ENCODE measurements at regions not wholly inside any gene's neighbourhood (a gene's known extent, or its start where the extent isn't known, plus 50 kb on each side); places are given as distances from the start of the nearest gene placed in this dataset.

DNA sequence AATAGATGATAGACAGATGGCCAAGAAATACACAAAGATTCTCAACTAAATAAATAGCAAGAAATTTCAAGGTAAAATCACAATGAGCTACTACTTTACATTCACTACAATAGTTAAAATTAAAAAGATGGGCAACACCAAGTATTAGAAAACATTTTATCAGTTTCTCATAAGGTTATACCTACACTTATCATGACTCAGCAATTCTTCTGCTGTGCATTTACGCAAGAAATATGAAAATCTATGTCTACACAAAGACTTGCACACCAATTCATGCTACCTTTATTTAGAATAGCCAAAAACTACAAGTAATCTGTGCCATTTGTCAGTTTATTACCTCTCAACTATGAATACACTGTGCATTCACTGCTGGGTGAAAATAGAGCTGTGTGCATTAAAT, 937.4 kb upstream of the NRXN1 start:
- Histone ChIP-seq H3K4me1 (ENCODE audit: control insufficient read depth, low read length) (no peaks in the 10 kb centered on the region), H3K27ac (ENCODE audit: low read depth, low read length) (no peak overlapping the region), H3K27me3 (ENCODE audit: control insufficient read depth, low read length) (no peaks in the 10 kb centered on the region), H3K36me3 (ENCODE audit: control insufficient read depth, low read length) (no peaks in the 10 kb centered on the region), H3K4me2 (ENCODE audit: low read length) (no peak overlapping the region), H3K79me2 (ENCODE audit: control insufficient read depth, low read length) (no peaks in the 10 kb centered on the region), H4K20me1 (ENCODE audit: control insufficient read depth, insufficient read depth, low read depth, low read length) (no peaks in the 10 kb centered on the region), H3F3A (ENCODE audit: control insufficient read depth, insufficient read depth) (no peaks in the 10 kb centered on the region), H3K4me3 (ENCODE audit: low read length) (no peak overlapping the region), H3K9me3 (ENCODE audit: control insufficient read depth, insufficient read depth, low read length) (no peaks in the 10 kb centered on the region), H3K9me2 (replicated peaks; ENCODE audit: control insufficient read depth, low read length) (no peaks in the 10 kb centered on the region)
- TF ChIP-seq EZH2phosphoT487 (IDR thresholded peaks at IDR 0.05; ENCODE audit: borderline replicate concordance, low read length): no peak
- TF ChIP-seq, protein P1, sequence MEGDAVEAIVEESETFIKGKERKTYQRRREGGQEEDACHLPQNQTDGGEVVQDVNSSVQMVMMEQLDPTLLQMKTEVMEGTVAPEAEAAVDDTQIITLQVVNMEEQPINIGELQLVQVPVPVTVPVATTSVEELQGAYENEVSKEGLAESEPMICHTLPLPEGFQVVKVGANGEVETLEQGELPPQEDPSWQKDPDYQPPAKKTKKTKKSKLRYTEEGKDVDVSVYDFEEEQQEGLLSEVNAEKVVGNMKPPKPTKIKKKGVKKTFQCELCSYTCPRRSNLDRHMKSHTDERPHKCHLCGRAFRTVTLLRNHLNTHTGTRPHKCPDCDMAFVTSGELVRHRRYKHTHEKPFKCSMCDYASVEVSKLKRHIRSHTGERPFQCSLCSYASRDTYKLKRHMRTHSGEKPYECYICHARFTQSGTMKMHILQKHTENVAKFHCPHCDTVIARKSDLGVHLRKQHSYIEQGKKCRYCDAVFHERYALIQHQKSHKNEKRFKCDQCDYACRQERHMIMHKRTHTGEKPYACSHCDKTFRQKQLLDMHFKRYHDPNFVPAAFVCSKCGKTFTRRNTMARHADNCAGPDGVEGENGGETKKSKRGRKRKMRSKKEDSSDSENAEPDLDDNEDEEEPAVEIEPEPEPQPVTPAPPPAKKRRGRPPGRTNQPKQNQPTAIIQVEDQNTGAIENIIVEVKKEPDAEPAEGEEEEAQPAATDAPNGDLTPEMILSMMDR (IDR thresholded peaks at IDR 0.05; ENCODE audit: low read depth, low read length, poor library complexity, severe bottlenecking): no peak

DNA sequence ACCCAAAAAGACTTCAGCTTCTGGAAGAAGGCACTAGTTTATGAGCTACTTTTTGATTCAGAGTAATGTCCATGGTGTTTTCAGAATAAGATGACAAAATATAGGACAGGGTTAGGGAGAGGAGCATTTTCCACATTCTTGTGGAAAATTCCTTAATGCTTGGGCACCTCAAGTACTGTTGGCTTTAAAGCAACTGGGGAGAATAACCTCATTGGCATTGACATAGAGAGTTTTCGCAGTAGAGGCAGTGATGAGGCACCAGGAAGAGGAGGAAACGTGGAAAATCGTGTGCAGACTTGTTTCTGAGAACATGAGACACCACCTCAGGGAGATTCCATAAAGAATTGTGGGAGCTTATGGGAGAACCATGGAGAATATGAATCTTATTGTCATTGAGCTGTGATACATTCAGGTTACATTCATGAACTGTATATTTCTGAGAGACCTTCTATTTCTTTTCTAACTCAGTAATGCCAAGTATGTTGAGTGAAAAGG, 929.0 kb upstream of the NRXN1 start:
- H3K9me3 ChIP-seq (ENCODE audit: control insufficient read depth, insufficient read depth, low read length): no peaks in the 10 kb centered on the region
- no peaks in the 10 kb centered on the region for H3K9me2 ChIP-seq (replicated peaks; ENCODE audit: control insufficient read depth, low read length)
- H3K4me3 ChIP-seq (ENCODE audit: low read length): no peak overlapping the region
- no peaks in the 10 kb centered on the region for H4K20me1 ChIP-seq (ENCODE audit: control insufficient read depth, insufficient read depth, low read depth, low read length)
- H3K36me3 ChIP-seq (ENCODE audit: control insufficient read depth, low read length): no peaks in the 10 kb centered on the region
- no peak overlapping the region for H3K4me2 ChIP-seq (ENCODE audit: low read length)
- no peak overlapping the region for H3K27ac ChIP-seq (ENCODE audit: low read depth, low read length)
- peaks cover 5% of the 10 kb centered on the region for H3K4me1 ChIP-seq (ENCODE audit: control insufficient read depth, low read length)
- TF ChIP-seq EZH2phosphoT487 (IDR thresholded peaks at IDR 0.05; ENCODE audit: borderline replicate concordance, low read length): no peak
- TF ChIP-seq, protein P1 (IDR thresholded peaks at IDR 0.05; ENCODE audit: low read depth, low read length, poor library complexity, severe bottlenecking): no peak
- no peaks in the 10 kb centered on the region for H3K79me2 ChIP-seq (ENCODE audit: control insufficient read depth, low read length)
- H3F3A ChIP-seq (ENCODE audit: control insufficient read depth, insufficient read depth): no peaks in the 10 kb centered on the region
- H3K27me3 ChIP-seq (ENCODE audit: control insufficient read depth, low read length): no peaks in the 10 kb centered on the region

DNA sequence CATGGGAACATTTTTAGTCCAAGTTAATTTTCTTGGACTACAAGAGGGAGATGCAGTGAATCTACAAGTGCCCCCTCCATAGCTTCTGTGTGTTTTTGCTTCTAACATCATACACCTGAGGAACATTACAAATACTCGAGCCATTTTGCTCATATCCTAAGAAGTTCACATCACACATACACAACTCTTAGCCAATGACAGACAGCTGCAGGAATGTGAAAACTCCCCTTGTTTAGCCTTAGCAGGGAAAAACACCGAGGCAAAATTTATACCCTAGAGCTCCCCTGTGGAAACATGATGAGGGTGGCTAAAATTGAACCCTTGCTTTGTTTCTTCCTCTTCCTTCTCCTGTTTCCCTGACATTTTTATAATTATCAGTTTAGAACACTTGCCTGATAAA, 928.3 kb upstream of the NRXN1 start:
- Histone ChIP-seq H3K9me2 (replicated peaks; ENCODE audit: control insufficient read depth, low read length) (no peaks in the 10 kb centered on the region), H3K79me2 (ENCODE audit: control insufficient read depth, low read length) (no peaks in the 10 kb centered on the region), H3K9me3 (ENCODE audit: control insufficient read depth, insufficient read depth, low read length) (no peaks in the 10 kb centered on the region)

More for the DNA sequence above, 928.3 kb upstream of the NRXN1 start:
- Histone ChIP-seq H3K27ac (ENCODE audit: low read depth, low read length) (no peak overlapping the region), H3K27me3 (ENCODE audit: control insufficient read depth, low read length) (no peaks in the 10 kb centered on the region), H3K4me3 (ENCODE audit: low read length) (no peak overlapping the region), H4K20me1 (ENCODE audit: control insufficient read depth, insufficient read depth, low read depth, low read length) (no peaks in the 10 kb centered on the region), H3K36me3 (ENCODE audit: control insufficient read depth, low read length) (no peaks in the 10 kb centered on the region), H3K4me2 (ENCODE audit: low read length) (no peak overlapping the region), H3K4me1 (ENCODE audit: control insufficient read depth, low read length) (peaks cover 5% of the 10 kb centered on the region), H3F3A (ENCODE audit: control insufficient read depth, insufficient read depth) (no peaks in the 10 kb centered on the region)
- TF ChIP-seq EZH2phosphoT487 (IDR thresholded peaks at IDR 0.05; ENCODE audit: borderline replicate concordance, low read length): no peak
- TF ChIP-seq, protein P1 (IDR thresholded peaks at IDR 0.05; ENCODE audit: low read depth, low read length, poor library complexity, severe bottlenecking): no peak

Data from DOHH2 (cell line).